Gastroesophageal sphincter (tissue), 3 donors: ENCODE measurements at regions not wholly inside any gene's neighbourhood (a gene's known extent, or its start where the extent isn't known, plus 50 kb on each side); places are given as distances from the start of the nearest gene placed in this dataset.

Source experiments
- EP300 ChIP-seq: sonication (generic); formaldehyde crosslinking; IDR thresholded peaks from one replicate; pipeline ENCODE4 v1.6.1; 2017; ENCODE audit warnings: antibody characterized with exemption, mild to moderate bottlenecking
- POLR2A ChIP-seq, 2 donors: fragments of 450-650 bp; IDR thresholded peaks; one replicate each; pipeline ENCODE4 v1.6.1; 2017; ENCODE audit warnings: antibody characterized with exemption in 2 of 2, mild to moderate bottlenecking in 2 of 2, moderate library complexity in 1 of 2
- POLR2AphosphoS5 ChIP-seq: sonication (generic); formaldehyde crosslinking; IDR thresholded peaks from one replicate; pipeline ENCODE4 v1.6.1; 2017; ENCODE audit warnings: antibody characterized with exemption
- TF ChIP-seq, protein P1 (sequence below), 4 experiments: fragments of 200-600 bp in 2 of 4; fragments of 450-650 bp in 2 of 4; sonication (generic) in 1 of 4; IDR thresholded peaks; one replicate each; pipeline ENCODE4 v1.5.1; 2017 to 2019; ENCODE audit warnings: antibody characterized with exemption in 4 of 4, mild to moderate bottlenecking in 2 of 4, moderate library complexity in 2 of 4

DNA sequence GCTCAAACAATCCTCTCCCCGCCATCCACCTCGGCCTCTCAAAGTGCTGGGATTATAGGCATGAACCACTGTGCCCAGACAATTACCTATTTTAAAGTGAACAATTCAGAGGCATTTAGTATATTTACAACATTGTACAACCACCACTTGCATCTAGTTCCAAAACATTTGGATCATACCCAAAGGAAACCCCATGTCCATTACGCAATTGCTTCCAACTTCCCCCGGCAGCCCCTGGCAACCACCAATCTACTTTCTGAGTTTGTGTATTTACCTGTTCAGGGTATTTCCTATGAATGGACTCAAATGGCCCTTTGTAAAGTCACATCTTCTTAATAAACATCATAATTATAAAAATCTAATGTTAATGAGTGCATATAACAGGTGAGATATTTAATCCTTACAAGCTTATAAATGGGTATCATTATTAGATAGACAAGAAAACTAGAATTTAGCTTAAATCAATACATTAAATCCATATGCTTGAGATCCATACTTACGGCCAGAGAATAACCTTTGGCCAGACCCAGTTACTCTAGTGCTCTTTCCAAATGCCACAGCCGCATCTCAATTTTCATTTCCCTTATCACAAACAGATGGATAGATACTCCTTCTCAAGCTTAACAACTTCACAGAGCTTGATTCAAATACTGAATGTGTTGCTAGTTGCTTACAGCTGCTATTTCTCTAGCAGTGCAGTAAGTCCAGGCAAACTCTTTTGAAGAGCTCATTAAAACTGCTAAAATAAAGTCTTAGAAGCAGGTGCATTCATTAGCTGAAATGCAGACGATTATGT, 133.4 kb upstream of the MKLN1 start:
- TF ChIP-seq, protein P1, sequence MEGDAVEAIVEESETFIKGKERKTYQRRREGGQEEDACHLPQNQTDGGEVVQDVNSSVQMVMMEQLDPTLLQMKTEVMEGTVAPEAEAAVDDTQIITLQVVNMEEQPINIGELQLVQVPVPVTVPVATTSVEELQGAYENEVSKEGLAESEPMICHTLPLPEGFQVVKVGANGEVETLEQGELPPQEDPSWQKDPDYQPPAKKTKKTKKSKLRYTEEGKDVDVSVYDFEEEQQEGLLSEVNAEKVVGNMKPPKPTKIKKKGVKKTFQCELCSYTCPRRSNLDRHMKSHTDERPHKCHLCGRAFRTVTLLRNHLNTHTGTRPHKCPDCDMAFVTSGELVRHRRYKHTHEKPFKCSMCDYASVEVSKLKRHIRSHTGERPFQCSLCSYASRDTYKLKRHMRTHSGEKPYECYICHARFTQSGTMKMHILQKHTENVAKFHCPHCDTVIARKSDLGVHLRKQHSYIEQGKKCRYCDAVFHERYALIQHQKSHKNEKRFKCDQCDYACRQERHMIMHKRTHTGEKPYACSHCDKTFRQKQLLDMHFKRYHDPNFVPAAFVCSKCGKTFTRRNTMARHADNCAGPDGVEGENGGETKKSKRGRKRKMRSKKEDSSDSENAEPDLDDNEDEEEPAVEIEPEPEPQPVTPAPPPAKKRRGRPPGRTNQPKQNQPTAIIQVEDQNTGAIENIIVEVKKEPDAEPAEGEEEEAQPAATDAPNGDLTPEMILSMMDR (IDR thresholded peaks at IDR 0.05): no peak
- TF ChIP-seq POLR2A (IDR thresholded peaks at IDR 0.05): no peak
- no peak for TF ChIP-seq EP300
- TF ChIP-seq POLR2AphosphoS5: no peak
